Right atrium auricular region (tissue), 2 donors: ENCODE measurements at regions not wholly inside any gene's neighbourhood (a gene's known extent, or its start where the extent isn't known, plus 50 kb on each side); places are given as distances from the start of the nearest gene placed in this dataset.

Source experiments
- DNase-seq: peaks from one replicate; pipeline ENCODE4 v3.0.0-alpha.2; 2019; ENCODE audit warnings: low spot score
- H3K27ac ChIP-seq, 2 donors: fragments of 200-600 bp; sonication (generic); 1 replicate in 1 of 2; 2 replicates in 1 of 2; pipeline ENCODE4 v1.5.1; 2016 to 2019
- H3K27me3 ChIP-seq, 2 donors: fragments of 200-600 bp; sonication (generic); one replicate each; pipeline versions ENCODE4 v1.5.1 to v1.6.0; 2017 to 2019
- H3K36me3 ChIP-seq: fragments of 200-600 bp; sonication (generic); one replicate; pipeline ENCODE4 v1.5.1; 2016
- H3K4me1 ChIP-seq, 2 donors: fragments of 200-600 bp; sonication (generic); one replicate each; pipeline versions ENCODE4 v1.5.1 to v1.6.0; 2017 to 2019
- H3K4me3 ChIP-seq, 2 donors: fragments of 200-600 bp; sonication (generic); 1 replicate in 1 of 2; 2 replicates in 1 of 2; pipeline ENCODE4 v1.5.1; 2017 to 2019; ENCODE audit warnings: mild to moderate bottlenecking in 1 of 2, moderate library complexity in 1 of 2
- H3K9me3 ChIP-seq, 2 donors: fragments of 200-600 bp; sonication (generic); one replicate each; pipeline ENCODE4 v1.5.1; 2019
- CTCF ChIP-seq, 2 donors: fragments of 200-600 bp; sonication (generic); IDR thresholded peaks; one replicate each; pipeline ENCODE4 v1.5.1; 2019; ENCODE audit warnings: antibody characterized with exemption in 2 of 2

- no peak for TF ChIP-seq CTCF (IDR thresholded peaks at IDR 0.05)
- no peak overlapping the region for H3K27ac ChIP-seq
- H3K4me1 ChIP-seq = no peaks in the 10 kb centered on the region
- DNase-seq = no peak
- no peaks in the 10 kb centered on the region for H3K9me3 ChIP-seq
- H3K4me3 ChIP-seq = no peak overlapping the region
- H3K27me3 ChIP-seq = no peaks in the 10 kb centered on the region
- H3K36me3 ChIP-seq = no peaks in the 10 kb centered on the region
Observed at GRCh38 chr6:153938876-153939275, 100.2 kb upstream of the OPRM1 start.

GRCh38 chr6:153931431-153931830, 107.6 kb upstream of the OPRM1 start:
- Histone ChIP-seq H3K27me3 (no peaks in the 10 kb centered on the region), H3K4me1 (no peaks in the 10 kb centered on the region), H3K4me3 (no peak overlapping the region), H3K36me3 (no peaks in the 10 kb centered on the region), H3K27ac (no peak overlapping the region), H3K9me3 (no peaks in the 10 kb centered on the region)
- no peak for TF ChIP-seq CTCF (IDR thresholded peaks at IDR 0.05)
- DNase-seq = no peak

- Histone ChIP-seq H3K4me1 (no peaks in the 10 kb centered on the region), H3K27ac (no peak overlapping the region), H3K36me3 (no peaks in the 10 kb centered on the region), H3K27me3 (no peaks in the 10 kb centered on the region), H3K9me3 (no peaks in the 10 kb centered on the region), H3K4me3 (no peak overlapping the region)
- no peak for TF ChIP-seq CTCF (IDR thresholded peaks at IDR 0.05)
- DNase-seq = no peak
Observed at GRCh38 chr6:153927867-153928266, 111.2 kb upstream of the OPRM1 start.

GRCh38 chr6:153898360-153899059, 140.5 kb upstream of the OPRM1 start:
- Histone ChIP-seq H3K27ac (no peak overlapping the region), H3K36me3 (no peaks in the 10 kb centered on the region), H3K27me3 (no peaks in the 10 kb centered on the region), H3K4me3 (no peak overlapping the region), H3K4me1 (no peaks in the 10 kb centered on the region), H3K9me3 (peaks cover 0 to 4% of the 10 kb centered on the region in 2 donors)
- no peak for DNase-seq
- no peak for TF ChIP-seq CTCF (IDR thresholded peaks at IDR 0.05)

- no peak for DNase-seq
- no peak for TF ChIP-seq CTCF (IDR thresholded peaks at IDR 0.05)
- H3K9me3 ChIP-seq = no peaks in the 10 kb centered on the region
- H3K27me3 ChIP-seq = no peaks in the 10 kb centered on the region
- no peak overlapping the region for H3K4me3 ChIP-seq
- H3K27ac ChIP-seq = no peak overlapping the region
- H3K4me1 ChIP-seq = no peaks in the 10 kb centered on the region
- no peaks in the 10 kb centered on the region for H3K36me3 ChIP-seq
Observed at GRCh38 chr6:153882411-153882810, 156.6 kb upstream of the OPRM1 start.

- Histone ChIP-seq H3K36me3 (no peaks in the 10 kb centered on the region), H3K27ac (no peak overlapping the region), H3K27me3 (no peaks in the 10 kb centered on the region), H3K9me3 (no peaks in the 10 kb centered on the region), H3K4me1 (no peaks in the 10 kb centered on the region), H3K4me3 (no peak overlapping the region)
- no peak for DNase-seq
- TF ChIP-seq CTCF (IDR thresholded peaks at IDR 0.05) = no peak
Observed at GRCh38 chr6:153873541-153873940, 165.5 kb upstream of the OPRM1 start.
